A673 (cell line): ENCODE measurements at regions not wholly inside any gene's neighbourhood (a gene's known extent, or its start where the extent isn't known, plus 50 kb on each side); places are given as distances from the start of the nearest gene placed in this dataset.

Experiments used
- EZH2 ChIP-seq: fragments of 200-600 bp; sonication (generic); IDR thresholded peaks from 2 replicates; pipeline ENCODE4 v1.6.1; 2017; ENCODE audit warnings: borderline replicate concordance, low read depth, mild to moderate bottlenecking, mixed read lengths, antibody characterized with exemption, low read length; ENCODE audit not compliant: poor library complexity, severe bottlenecking
- TF ChIP-seq, protein P1 (sequence below): fragments of 300-800, 200-600 bp; sonication (generic); conservative IDR thresholded peaks from 2 replicates; pipeline ENCODE4 v1.5.1; 2017; ENCODE audit warnings: low read depth, mild to moderate bottlenecking, antibody characterized with exemption, low read length, moderate library complexity, mixed read lengths

- no peak for TF ChIP-seq EZH2
- TF ChIP-seq, protein P1, sequence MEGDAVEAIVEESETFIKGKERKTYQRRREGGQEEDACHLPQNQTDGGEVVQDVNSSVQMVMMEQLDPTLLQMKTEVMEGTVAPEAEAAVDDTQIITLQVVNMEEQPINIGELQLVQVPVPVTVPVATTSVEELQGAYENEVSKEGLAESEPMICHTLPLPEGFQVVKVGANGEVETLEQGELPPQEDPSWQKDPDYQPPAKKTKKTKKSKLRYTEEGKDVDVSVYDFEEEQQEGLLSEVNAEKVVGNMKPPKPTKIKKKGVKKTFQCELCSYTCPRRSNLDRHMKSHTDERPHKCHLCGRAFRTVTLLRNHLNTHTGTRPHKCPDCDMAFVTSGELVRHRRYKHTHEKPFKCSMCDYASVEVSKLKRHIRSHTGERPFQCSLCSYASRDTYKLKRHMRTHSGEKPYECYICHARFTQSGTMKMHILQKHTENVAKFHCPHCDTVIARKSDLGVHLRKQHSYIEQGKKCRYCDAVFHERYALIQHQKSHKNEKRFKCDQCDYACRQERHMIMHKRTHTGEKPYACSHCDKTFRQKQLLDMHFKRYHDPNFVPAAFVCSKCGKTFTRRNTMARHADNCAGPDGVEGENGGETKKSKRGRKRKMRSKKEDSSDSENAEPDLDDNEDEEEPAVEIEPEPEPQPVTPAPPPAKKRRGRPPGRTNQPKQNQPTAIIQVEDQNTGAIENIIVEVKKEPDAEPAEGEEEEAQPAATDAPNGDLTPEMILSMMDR: no peak
Measured at GRCh38 chr13:65595916-65596315, 1634.2 kb downstream of the PCDH9 start.
